ENCODE measurements at regions not wholly inside any gene's neighbourhood (a gene's known extent, or its start where the extent isn't known, plus 50 kb on each side); places are given as distances from the start of the nearest gene placed in this dataset.

DNA sequence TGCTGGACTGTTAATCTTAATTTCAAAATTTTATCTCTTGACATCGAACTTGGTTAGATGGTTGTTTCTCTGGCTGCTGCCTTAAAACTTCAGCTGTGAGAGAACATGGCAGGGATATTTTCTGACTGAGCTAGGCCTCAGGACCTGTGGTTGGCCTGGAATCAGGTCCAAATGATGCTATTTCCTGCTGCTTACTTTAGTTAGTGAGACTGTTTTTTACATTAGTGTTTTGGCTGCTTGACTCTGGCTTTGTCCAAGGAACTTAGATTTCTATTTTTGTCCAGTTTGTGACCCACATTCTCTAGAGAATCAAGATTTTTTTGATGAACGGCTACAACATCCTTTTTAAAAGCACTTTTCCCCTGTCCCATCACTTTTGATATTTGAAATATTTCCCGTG is 497.9 kb upstream of the SGO1 start:
- no peaks in the 10 kb centered on the region for H3K36me3 ChIP-seq
- Mint-ChIP-seq H3K36me3 (peaks cover 2% of the 10 kb centered on the region), H3K27ac (no peak overlapping the region), H3K9me3 (peaks cover 12% of the 10 kb centered on the region), H3K4me1 (peaks cover 10% of the 10 kb centered on the region), H3K27me3 (ENCODE audit: insufficient read depth, low read depth) (no peaks in the 10 kb centered on the region), H3K4me3 (no peak overlapping the region)
- TF ChIP-seq EZH2phosphoT487 (IDR thresholded peaks at IDR 0.05): no peak
- TF ChIP-seq, protein P1, sequence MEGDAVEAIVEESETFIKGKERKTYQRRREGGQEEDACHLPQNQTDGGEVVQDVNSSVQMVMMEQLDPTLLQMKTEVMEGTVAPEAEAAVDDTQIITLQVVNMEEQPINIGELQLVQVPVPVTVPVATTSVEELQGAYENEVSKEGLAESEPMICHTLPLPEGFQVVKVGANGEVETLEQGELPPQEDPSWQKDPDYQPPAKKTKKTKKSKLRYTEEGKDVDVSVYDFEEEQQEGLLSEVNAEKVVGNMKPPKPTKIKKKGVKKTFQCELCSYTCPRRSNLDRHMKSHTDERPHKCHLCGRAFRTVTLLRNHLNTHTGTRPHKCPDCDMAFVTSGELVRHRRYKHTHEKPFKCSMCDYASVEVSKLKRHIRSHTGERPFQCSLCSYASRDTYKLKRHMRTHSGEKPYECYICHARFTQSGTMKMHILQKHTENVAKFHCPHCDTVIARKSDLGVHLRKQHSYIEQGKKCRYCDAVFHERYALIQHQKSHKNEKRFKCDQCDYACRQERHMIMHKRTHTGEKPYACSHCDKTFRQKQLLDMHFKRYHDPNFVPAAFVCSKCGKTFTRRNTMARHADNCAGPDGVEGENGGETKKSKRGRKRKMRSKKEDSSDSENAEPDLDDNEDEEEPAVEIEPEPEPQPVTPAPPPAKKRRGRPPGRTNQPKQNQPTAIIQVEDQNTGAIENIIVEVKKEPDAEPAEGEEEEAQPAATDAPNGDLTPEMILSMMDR (IDR thresholded peaks at IDR 0.05): no peak
- no peak for TF ChIP-seq EZH2 (IDR thresholded peaks at IDR 0.05)
- no peaks in the 10 kb centered on the region for H4K20me1 ChIP-seq (ENCODE audit: low read depth)
- H3K27ac ChIP-seq: no peak overlapping the region
- H3K79me2 ChIP-seq (ENCODE audit: low read depth): no peaks in the 10 kb centered on the region
- no peak overlapping the region for H3K4me2 ChIP-seq
- no peak overlapping the region for H2AFZ ChIP-seq (replicated peaks)
- H3F3A ChIP-seq (ENCODE audit: low read depth): no peaks in the 10 kb centered on the region
- H3K9ac ChIP-seq: no peak overlapping the region
- no peaks in the 10 kb centered on the region for H3K27me3 ChIP-seq
- DNase-seq (ENCODE audit: low spot score): no peak
- H3K4me3 ChIP-seq: no peak overlapping the region
- no peaks in the 10 kb centered on the region for H3K4me1 ChIP-seq
- H3K9me3 ChIP-seq (ENCODE audit: low read depth): peaks cover 3% of the 10 kb centered on the region

DNA sequence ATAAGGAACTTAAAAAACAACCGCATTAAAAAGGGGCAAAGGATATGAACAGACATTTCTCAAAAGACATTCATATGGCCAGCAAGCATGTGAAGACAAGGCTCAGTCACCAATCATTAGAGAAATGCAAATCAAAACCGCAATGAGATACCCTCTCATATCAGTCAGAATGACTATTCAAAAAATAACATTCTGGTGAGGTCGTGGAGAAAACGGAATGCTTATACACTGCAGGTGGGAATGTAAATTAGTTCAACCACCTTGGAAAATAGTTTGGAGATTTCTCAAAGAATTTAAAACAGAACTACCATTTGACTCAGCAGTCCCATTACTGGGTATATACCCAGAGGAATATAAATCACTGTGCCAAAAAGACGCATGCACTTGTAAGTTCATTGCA is 496.6 kb upstream of the SGO1 start:
- Mint-ChIP-seq H3K9me3 (peaks cover 6% of the 10 kb centered on the region), H3K27ac (no peak overlapping the region), H3K27me3 (ENCODE audit: insufficient read depth, low read depth) (no peaks in the 10 kb centered on the region), H3K4me3 (no peak overlapping the region), H3K36me3 (no peaks in the 10 kb centered on the region), H3K4me1 (peaks cover 11% of the 10 kb centered on the region)
- Histone ChIP-seq H3K4me3 (no peak overlapping the region), H3K4me2 (no peak overlapping the region), H3K9me3 (ENCODE audit: low read depth) (peaks cover 3% of the 10 kb centered on the region), H2AFZ (replicated peaks) (no peak overlapping the region), H3K27ac (no peak overlapping the region), H3K27me3 (no peaks in the 10 kb centered on the region), H3K36me3 (no peaks in the 10 kb centered on the region), H4K20me1 (ENCODE audit: low read depth) (no peaks in the 10 kb centered on the region), H3K9ac (no peak overlapping the region), H3K79me2 (ENCODE audit: low read depth) (no peaks in the 10 kb centered on the region), H3F3A (ENCODE audit: low read depth) (no peaks in the 10 kb centered on the region), H3K4me1 (no peaks in the 10 kb centered on the region)
- no peak for DNase-seq (ENCODE audit: low spot score)
- TF ChIP-seq EZH2phosphoT487 (IDR thresholded peaks at IDR 0.05): no peak
- TF ChIP-seq, protein P1 (IDR thresholded peaks at IDR 0.05): no peak
- TF ChIP-seq EZH2 (IDR thresholded peaks at IDR 0.05): no peak

DNA sequence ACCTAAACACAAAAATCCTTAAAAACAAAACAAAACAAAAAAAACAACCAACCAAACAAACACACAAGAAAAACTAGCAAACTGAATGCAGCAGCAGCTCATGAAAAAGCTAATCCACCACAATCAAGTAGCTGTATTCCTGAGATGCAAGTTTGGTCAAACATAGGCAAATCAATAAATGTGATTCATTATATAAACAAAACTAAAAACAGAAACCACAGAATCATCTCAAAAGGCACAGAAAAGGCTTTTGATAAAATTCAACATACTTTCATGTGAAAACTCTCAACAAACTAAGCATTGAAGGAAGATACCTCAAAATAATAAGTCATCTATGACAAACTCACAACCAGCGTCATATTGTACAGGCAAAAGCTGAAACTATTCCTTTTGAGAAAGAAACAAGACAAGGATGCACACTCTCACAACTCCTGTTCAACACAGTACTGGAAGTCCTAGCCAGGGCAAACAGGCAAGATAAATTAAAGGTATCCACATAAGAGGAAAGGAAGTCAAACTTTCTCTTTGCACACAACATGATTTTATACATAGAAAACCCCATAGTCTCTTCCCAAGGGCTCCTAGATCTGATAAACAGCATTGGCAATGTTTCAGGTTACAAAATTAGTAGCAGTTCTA is 495.1 kb upstream of the SGO1 start:
- H3K9me3 Mint-ChIP-seq: no peaks in the 10 kb centered on the region
- no peak overlapping the region for H3K4me3 Mint-ChIP-seq
- DNase-seq (ENCODE audit: low spot score): no peak
- H3K36me3 ChIP-seq: no peaks in the 10 kb centered on the region
- no peaks in the 10 kb centered on the region for H3K4me1 ChIP-seq
- H4K20me1 ChIP-seq (ENCODE audit: low read depth): no peaks in the 10 kb centered on the region
- H3F3A ChIP-seq (ENCODE audit: low read depth): no peaks in the 10 kb centered on the region
- H3K4me3 ChIP-seq: no peak overlapping the region
- H3K27me3 ChIP-seq: no peaks in the 10 kb centered on the region
- TF ChIP-seq, protein P1 (IDR thresholded peaks at IDR 0.05): no peak
- no peak for TF ChIP-seq EZH2 (IDR thresholded peaks at IDR 0.05)
- TF ChIP-seq EZH2phosphoT487 (IDR thresholded peaks at IDR 0.05): no peak
- H3K4me1 Mint-ChIP-seq: peaks cover 11% of the 10 kb centered on the region
- H3K9ac ChIP-seq: no peak overlapping the region
- H3K27me3 Mint-ChIP-seq (ENCODE audit: insufficient read depth, low read depth): no peaks in the 10 kb centered on the region
- no peaks in the 10 kb centered on the region for H3K9me3 ChIP-seq (ENCODE audit: low read depth)
- H3K36me3 Mint-ChIP-seq: no peaks in the 10 kb centered on the region
- no peak overlapping the region for H3K27ac Mint-ChIP-seq
- H3K79me2 ChIP-seq (ENCODE audit: low read depth): no peaks in the 10 kb centered on the region
- H2AFZ ChIP-seq (replicated peaks): peak overlapping the region; percentile 3
- no peak overlapping the region for H3K27ac ChIP-seq
- no peak overlapping the region for H3K4me2 ChIP-seq
